Neural cell (in vitro differentiated cells): ENCODE measurements at regions not wholly inside any gene's neighbourhood (a gene's known extent, or its start where the extent isn't known, plus 50 kb on each side); places are given as distances from the start of the nearest gene placed in this dataset.

Experiments used
- EP300 ChIP-seq: fragments of 450-650 bp; conservative IDR thresholded peaks from 2 replicates; pipeline ENCODE4 v1.6.1; 2014; ENCODE audit warnings: antibody characterized with exemption, mild to moderate bottlenecking, moderate library complexity; ENCODE audit not compliant: poor library complexity, severe bottlenecking
- EZH2 ChIP-seq: fragments of 200-600, 300-800 bp; shearing (Covaris generic), sonication (generic); IDR thresholded peaks from 2 replicates; pipeline ENCODE4 v1.6.1; 2014; ENCODE audit warnings: antibody characterized with exemption, low read length, borderline replicate concordance, mild to moderate bottlenecking; ENCODE audit not compliant: insufficient read depth, poor library complexity, severe bottlenecking
- MXI1 ChIP-seq: fragments of 450-650 bp; conservative IDR thresholded peaks from 2 replicates; pipeline ENCODE4 v1.6.1; 2014; ENCODE audit warnings: antibody characterized with exemption, mild to moderate bottlenecking; ENCODE audit not compliant: poor library complexity, severe bottlenecking
- POLR2AphosphoS5 ChIP-seq: IDR thresholded peaks from 2 replicates; pipeline ENCODE4 v1.6.1; 2012
- RAD21 ChIP-seq: fragments of 450-650 bp; conservative IDR thresholded peaks from 2 replicates; pipeline ENCODE4 v1.6.1; 2014; ENCODE audit warnings: antibody characterized with exemption, mild to moderate bottlenecking, moderate library complexity
- SMC3 ChIP-seq: fragments of 450-650 bp; conservative IDR thresholded peaks from 2 replicates; pipeline ENCODE4 v1.6.1; 2014; ENCODE audit warnings: antibody characterized with exemption, mild to moderate bottlenecking, moderate library complexity; ENCODE audit not compliant: poor library complexity
- TAF1 ChIP-seq: IDR thresholded peaks from 2 replicates; pipeline ENCODE4 v1.6.1; 2012; ENCODE audit warnings: low read depth
- TF ChIP-seq, protein P1 (sequence below): fragments of 450-650 bp; IDR thresholded peaks from 2 replicates; pipeline ENCODE4 v1.5.1; 2014; ENCODE audit warnings: antibody characterized with exemption, mild to moderate bottlenecking, moderate library complexity; ENCODE audit not compliant: poor library complexity, severe bottlenecking
- TF ChIP-seq, protein P2 (sequence below): IDR thresholded peaks from 2 replicates; pipeline ENCODE4 v1.6.1; 2012; ENCODE audit warnings: borderline replicate concordance

DNA sequence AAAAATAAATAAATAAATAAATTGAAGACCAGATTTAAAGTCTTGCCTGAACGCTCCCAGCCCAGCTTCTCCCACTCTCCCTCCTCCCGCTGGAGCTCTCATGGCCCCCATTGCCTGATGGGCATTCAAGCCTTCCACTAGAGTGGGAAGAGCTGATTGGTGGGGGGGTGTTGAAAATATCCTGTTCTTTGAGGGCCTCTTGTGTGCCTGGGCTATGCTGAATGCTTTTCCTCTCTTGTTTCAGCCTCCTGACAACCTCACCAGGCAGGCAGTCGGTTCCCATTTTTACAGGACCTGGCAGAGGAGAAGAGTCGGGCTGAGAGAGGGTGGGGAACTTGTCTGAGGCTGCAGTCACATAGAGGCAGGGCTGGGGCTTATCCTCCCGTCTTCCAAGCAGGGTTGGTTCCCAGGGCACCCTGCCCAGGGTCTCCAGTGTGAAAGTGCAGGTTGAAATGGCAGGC is 59.2 kb upstream of the SSBP3 start:
- TF ChIP-seq EP300 (no peak), RAD21 (no peak), POLR2AphosphoS5 (no peak), TAF1 (no peak), EZH2 (no peak), SMC3 (no peak), MXI1 (no peak)
- TF ChIP-seq, protein P1, sequence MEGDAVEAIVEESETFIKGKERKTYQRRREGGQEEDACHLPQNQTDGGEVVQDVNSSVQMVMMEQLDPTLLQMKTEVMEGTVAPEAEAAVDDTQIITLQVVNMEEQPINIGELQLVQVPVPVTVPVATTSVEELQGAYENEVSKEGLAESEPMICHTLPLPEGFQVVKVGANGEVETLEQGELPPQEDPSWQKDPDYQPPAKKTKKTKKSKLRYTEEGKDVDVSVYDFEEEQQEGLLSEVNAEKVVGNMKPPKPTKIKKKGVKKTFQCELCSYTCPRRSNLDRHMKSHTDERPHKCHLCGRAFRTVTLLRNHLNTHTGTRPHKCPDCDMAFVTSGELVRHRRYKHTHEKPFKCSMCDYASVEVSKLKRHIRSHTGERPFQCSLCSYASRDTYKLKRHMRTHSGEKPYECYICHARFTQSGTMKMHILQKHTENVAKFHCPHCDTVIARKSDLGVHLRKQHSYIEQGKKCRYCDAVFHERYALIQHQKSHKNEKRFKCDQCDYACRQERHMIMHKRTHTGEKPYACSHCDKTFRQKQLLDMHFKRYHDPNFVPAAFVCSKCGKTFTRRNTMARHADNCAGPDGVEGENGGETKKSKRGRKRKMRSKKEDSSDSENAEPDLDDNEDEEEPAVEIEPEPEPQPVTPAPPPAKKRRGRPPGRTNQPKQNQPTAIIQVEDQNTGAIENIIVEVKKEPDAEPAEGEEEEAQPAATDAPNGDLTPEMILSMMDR: no peak
- TF ChIP-seq, protein P2, sequence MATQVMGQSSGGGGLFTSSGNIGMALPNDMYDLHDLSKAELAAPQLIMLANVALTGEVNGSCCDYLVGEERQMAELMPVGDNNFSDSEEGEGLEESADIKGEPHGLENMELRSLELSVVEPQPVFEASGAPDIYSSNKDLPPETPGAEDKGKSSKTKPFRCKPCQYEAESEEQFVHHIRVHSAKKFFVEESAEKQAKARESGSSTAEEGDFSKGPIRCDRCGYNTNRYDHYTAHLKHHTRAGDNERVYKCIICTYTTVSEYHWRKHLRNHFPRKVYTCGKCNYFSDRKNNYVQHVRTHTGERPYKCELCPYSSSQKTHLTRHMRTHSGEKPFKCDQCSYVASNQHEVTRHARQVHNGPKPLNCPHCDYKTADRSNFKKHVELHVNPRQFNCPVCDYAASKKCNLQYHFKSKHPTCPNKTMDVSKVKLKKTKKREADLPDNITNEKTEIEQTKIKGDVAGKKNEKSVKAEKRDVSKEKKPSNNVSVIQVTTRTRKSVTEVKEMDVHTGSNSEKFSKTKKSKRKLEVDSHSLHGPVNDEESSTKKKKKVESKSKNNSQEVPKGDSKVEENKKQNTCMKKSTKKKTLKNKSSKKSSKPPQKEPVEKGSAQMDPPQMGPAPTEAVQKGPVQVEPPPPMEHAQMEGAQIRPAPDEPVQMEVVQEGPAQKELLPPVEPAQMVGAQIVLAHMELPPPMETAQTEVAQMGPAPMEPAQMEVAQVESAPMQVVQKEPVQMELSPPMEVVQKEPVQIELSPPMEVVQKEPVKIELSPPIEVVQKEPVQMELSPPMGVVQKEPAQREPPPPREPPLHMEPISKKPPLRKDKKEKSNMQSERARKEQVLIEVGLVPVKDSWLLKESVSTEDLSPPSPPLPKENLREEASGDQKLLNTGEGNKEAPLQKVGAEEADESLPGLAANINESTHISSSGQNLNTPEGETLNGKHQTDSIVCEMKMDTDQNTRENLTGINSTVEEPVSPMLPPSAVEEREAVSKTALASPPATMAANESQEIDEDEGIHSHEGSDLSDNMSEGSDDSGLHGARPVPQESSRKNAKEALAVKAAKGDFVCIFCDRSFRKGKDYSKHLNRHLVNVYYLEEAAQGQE: no peak
